OCI-LY7 (cell line): ENCODE measurements at regions not wholly inside any gene's neighbourhood (a gene's known extent, or its start where the extent isn't known, plus 50 kb on each side); places are given as distances from the start of the nearest gene placed in this dataset.

ENCODE experiments used
- EZH2phosphoT487 ChIP-seq: fragments of 200-600 bp; sonication (generic); IDR thresholded peaks from 2 replicates; pipeline ENCODE4 v1.6.1; 2018; ENCODE audit warnings: low read depth, borderline replicate concordance, mild to moderate bottlenecking, mixed run types, antibody characterized with exemption, low read length, moderate library complexity, mixed read lengths
- TF ChIP-seq, protein P1 (sequence below): fragments of 200-600 bp; sonication (generic); conservative IDR thresholded peaks from 2 replicates; pipeline ENCODE4 v1.5.1; 2014; ENCODE audit warnings: mild to moderate bottlenecking, antibody characterized with exemption, low read length, moderate library complexity, mixed read lengths

- TF ChIP-seq, protein P1, sequence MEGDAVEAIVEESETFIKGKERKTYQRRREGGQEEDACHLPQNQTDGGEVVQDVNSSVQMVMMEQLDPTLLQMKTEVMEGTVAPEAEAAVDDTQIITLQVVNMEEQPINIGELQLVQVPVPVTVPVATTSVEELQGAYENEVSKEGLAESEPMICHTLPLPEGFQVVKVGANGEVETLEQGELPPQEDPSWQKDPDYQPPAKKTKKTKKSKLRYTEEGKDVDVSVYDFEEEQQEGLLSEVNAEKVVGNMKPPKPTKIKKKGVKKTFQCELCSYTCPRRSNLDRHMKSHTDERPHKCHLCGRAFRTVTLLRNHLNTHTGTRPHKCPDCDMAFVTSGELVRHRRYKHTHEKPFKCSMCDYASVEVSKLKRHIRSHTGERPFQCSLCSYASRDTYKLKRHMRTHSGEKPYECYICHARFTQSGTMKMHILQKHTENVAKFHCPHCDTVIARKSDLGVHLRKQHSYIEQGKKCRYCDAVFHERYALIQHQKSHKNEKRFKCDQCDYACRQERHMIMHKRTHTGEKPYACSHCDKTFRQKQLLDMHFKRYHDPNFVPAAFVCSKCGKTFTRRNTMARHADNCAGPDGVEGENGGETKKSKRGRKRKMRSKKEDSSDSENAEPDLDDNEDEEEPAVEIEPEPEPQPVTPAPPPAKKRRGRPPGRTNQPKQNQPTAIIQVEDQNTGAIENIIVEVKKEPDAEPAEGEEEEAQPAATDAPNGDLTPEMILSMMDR, result no peak
- TF ChIP-seq EZH2phosphoT487, result no peak
Observed at GRCh38 chr6:169932491-169932890, 181.1 kb downstream of the ERMARD start.
